ENCODE measurements at regions not wholly inside any gene's neighbourhood (a gene's known extent, or its start where the extent isn't known, plus 50 kb on each side); places are given as distances from the start of the nearest gene placed in this dataset.

GRCh38 chr4:60655356-60655755, 544.8 kb upstream of the ADGRL3 start (continued):
- no peak for TF ChIP-seq BRCA1 (IDR thresholded peaks at IDR 0.05; ENCODE audit: low read depth, low read length)

GRCh38 chr4:60656171-60656570, 544.0 kb upstream of the ADGRL3 start:
- Histone ChIP-seq H2AFZ (ENCODE audit: control insufficient read depth, low read depth, low read length) (no peak overlapping the region), H3K4me1 (ENCODE audit: control insufficient read depth, insufficient read depth, low read length) (no peaks in the 10 kb centered on the region), H4K20me1 (ENCODE audit: control insufficient read depth, insufficient read depth) (no peaks in the 10 kb centered on the region), H3K27ac (ENCODE audit: control insufficient read depth, insufficient read depth) (no peak overlapping the region), H3K36me3 (ENCODE audit: control insufficient read depth in 2 of 2, insufficient read depth in 2 of 2, low read length in 1 of 2) (no peaks in the 10 kb centered on the region), H3K4me3 (no peak overlapping the region), H3K4me2 (ENCODE audit: control insufficient read depth, insufficient read depth) (no peak overlapping the region), H3K27me3 (replicated peaks in 1 of 2; ENCODE audit: control insufficient read depth in 2 of 2, insufficient read depth in 2 of 2, low read length in 1 of 2) (no peaks in the 10 kb centered on the region), H3K9me3 (replicated peaks; ENCODE audit: control insufficient read depth, insufficient read depth, low read length) (no peaks in the 10 kb centered on the region), H3K9ac (ENCODE audit: control insufficient read depth, insufficient read depth, low read length) (no peak overlapping the region), H3K79me2 (ENCODE audit: control insufficient read depth, insufficient read depth, low read length) (no peaks in the 10 kb centered on the region)
- in situ Hi-C loops (cut with MboI) (no loop called here), intact Hi-C loops (cut with micrococcal nuclease; ENCODE audit: unreplicated experiment) (no loop called here)
- BruUV-seq (replicated peaks): no TSS peak
- FAIRE-seq: no peak
- DNase-seq (ENCODE audit: low read depth, low spot score): no peak
- 37% methylated on average over 3 of the region's 3 CpGs for WGBS (ENCODE audit: insufficient coverage, insufficient replicate concordance, low lambda C conversion rate, missing lambda C conversion rate)
- ChIA-PET POLR2A (no interaction called here), CTCF (no interaction called here), SMC1A (ENCODE audit: uncharacterized antibody, unreplicated experiment) (no interaction called here), RAD21 (ENCODE audit: unreplicated experiment) (no interaction called here)
- no peak for ATAC-seq
- no peak for TF ChIP-seq TCF7 (IDR thresholded peaks at IDR 0.05; ENCODE audit: borderline replicate concordance)
- no peak for TF ChIP-seq SREBF2 (IDR thresholded peaks at IDR 0.05; ENCODE audit: low read length)
- TF ChIP-seq ZNF207 (IDR thresholded peaks at IDR 0.05; ENCODE audit: borderline replicate concordance): no peak
- TF ChIP-seq LARP7 (IDR thresholded peaks at IDR 0.05): no peak
- TF ChIP-seq RFX5 (IDR thresholded peaks at IDR 0.05; ENCODE audit: low read depth, low read length): no peak
- TF ChIP-seq BACH1 (IDR thresholded peaks at IDR 0.05; ENCODE audit: borderline replicate concordance): no peak
- TF ChIP-seq E2F4 (IDR thresholded peaks at IDR 0.05; ENCODE audit: low read depth, low read length): no peak
- no peak for TF ChIP-seq TARDBP (IDR thresholded peaks at IDR 0.05; ENCODE audit: borderline replicate concordance)
- no peak for TF ChIP-seq IRF3 (IDR thresholded peaks at IDR 0.05)
- TF ChIP-seq EGR1 (IDR thresholded peaks at IDR 0.05; ENCODE audit: borderline replicate concordance in 1 of 2, low read depth in 2 of 2, low read length in 2 of 2): no peak
- TF ChIP-seq RELB (IDR thresholded peaks at IDR 0.05; ENCODE audit: low read depth): no peak
- TF ChIP-seq NBN (IDR thresholded peaks at IDR 0.05): no peak
- TF ChIP-seq RELA (IDR thresholded peaks at IDR 0.05; ENCODE audit: borderline replicate concordance, partially characterized antibody): no peak
- no peak for TF ChIP-seq DPF2 (IDR thresholded peaks at IDR 0.05)
- no peak for TF ChIP-seq ZNF384 (IDR thresholded peaks at IDR 0.05; ENCODE audit: borderline replicate concordance, low read depth, low read length)
- TF ChIP-seq RAD21 (IDR thresholded peaks at IDR 0.05; ENCODE audit: insufficient read depth, low read depth, low read length): no peak
- no peak for TF ChIP-seq ZNF622 (IDR thresholded peaks at IDR 0.05)
- no peak for TF ChIP-seq IKZF1 (conservative IDR thresholded peaks at IDR 0.05)

All from GM12878 (cell line).